GM12873 (cell line): ENCODE measurements at regions not wholly inside any gene's neighbourhood (a gene's known extent, or its start where the extent isn't known, plus 50 kb on each side); places are given as distances from the start of the nearest gene placed in this dataset.

ENCODE experiments used
- CTCF ChIP-seq: IDR thresholded peaks from 2 replicates; pipeline ENCODE4 v1.5.1; 2012; ENCODE audit warnings: low read depth, mild to moderate bottlenecking, moderate library complexity, low read length, control low read depth; ENCODE audit not compliant: insufficient read depth; ENCODE audit errors: missing control alignments

GRCh38 chr13:61078976-61079770 is 336.5 kb downstream of the PCDH20 start:
- no peak for TF ChIP-seq CTCF

- TF ChIP-seq CTCF = no peak
Measured at GRCh38 chr13:61052175-61052574, 363.5 kb downstream of the PCDH20 start.

- TF ChIP-seq CTCF = no peak
Measured at GRCh38 chr13:61045251-61045650, 370.4 kb downstream of the PCDH20 start.

GRCh38 chr13:61040181-61040580 is 375.5 kb downstream of the PCDH20 start:
- no peak for TF ChIP-seq CTCF

- no peak for TF ChIP-seq CTCF
Measured at GRCh38 chr13:61039302-61039701, 376.3 kb downstream of the PCDH20 start.

GRCh38 chr13:61036715-61037114 is 378.9 kb downstream of the PCDH20 start:
- TF ChIP-seq CTCF = no peak

GRCh38 chr13:61030445-61030844 is 385.2 kb downstream of the PCDH20 start:
- no peak for TF ChIP-seq CTCF
